KG1 (cell line): ENCODE measurements at regions not wholly inside any gene's neighbourhood (a gene's known extent, or its start where the extent isn't known, plus 50 kb on each side); places are given as distances from the start of the nearest gene placed in this dataset.
"Not testable (repeated sequence)": the region's sequence is repeated elsewhere in the genome, so short reads cannot be mapped to it uniquely, and the experiment has no call there.

ENCODE experiments used
- DNase-seq: peaks from one replicate; lab custom pipeline; 2025; lab: John Stamatoyannopoulos, UW

GRCh38 chr16:87156195-87156594 is 161.0 kb downstream of the C16orf95 start:
- DNase-seq = no peak

GRCh38 chr16:87160234-87160636 is 157.0 kb downstream of the C16orf95 start:
- DNase-seq = no peak

GRCh38 chr16:87160701-87161337 is 156.4 kb downstream of the C16orf95 start:
- DNase-seq = no peak

- DNase-seq = not testable (repeated sequence)
Observed at GRCh38 chr16:87161410-87161809, 155.8 kb downstream of the C16orf95 start.

GRCh38 chr16:87161822-87162676 is 155.1 kb downstream of the C16orf95 start:
- no peak for DNase-seq

GRCh38 chr16:87162799-87163198 is 154.4 kb downstream of the C16orf95 start:
- not testable (repeated sequence) for DNase-seq

GRCh38 chr16:87163637-87164036 is 153.6 kb downstream of the C16orf95 start:
- no peak for DNase-seq

GRCh38 chr16:87165151-87165550 is 152.0 kb downstream of the C16orf95 start:
- DNase-seq = no peak

GRCh38 chr16:87165885-87166284 is 151.3 kb downstream of the C16orf95 start:
- DNase-seq = no peak

GRCh38 chr16:87166321-87166720 is 150.9 kb downstream of the C16orf95 start:
- no peak for DNase-seq

GRCh38 chr16:87166934-87167333 is 150.3 kb downstream of the C16orf95 start:
- DNase-seq = no peak

- DNase-seq = no peak
Observed at GRCh38 chr16:87169509-87169995, 147.6 kb downstream of the C16orf95 start.

- DNase-seq = no peak
Observed at GRCh38 chr16:87170310-87170709, 146.9 kb downstream of the C16orf95 start.

GRCh38 chr16:87171723-87172122 is 145.5 kb downstream of the C16orf95 start:
- no peak for DNase-seq

- DNase-seq = no peak
Observed at GRCh38 chr16:87172632-87173031, 144.6 kb downstream of the C16orf95 start.

GRCh38 chr16:87173294-87173893 is 143.8 kb downstream of the C16orf95 start:
- DNase-seq = no peak

- no peak for DNase-seq
Observed at GRCh38 chr16:87174061-87174460, 143.1 kb downstream of the C16orf95 start.

GRCh38 chr16:87176735-87177134 is 140.5 kb downstream of the C16orf95 start:
- no peak for DNase-seq

GRCh38 chr16:87177673-87178072 is 139.5 kb downstream of the C16orf95 start:
- no peak for DNase-seq

- no peak for DNase-seq
Observed at GRCh38 chr16:87178177-87178863, 138.9 kb downstream of the C16orf95 start.

- DNase-seq = no peak
Observed at GRCh38 chr16:87178977-87179376, 138.2 kb downstream of the C16orf95 start.

- no peak for DNase-seq
Observed at GRCh38 chr16:87180069-87180468, 137.1 kb downstream of the C16orf95 start.
